ENCODE measurements at regions not wholly inside any gene's neighbourhood (a gene's known extent, or its start where the extent isn't known, plus 50 kb on each side); places are given as distances from the start of the nearest gene placed in this dataset.

DNA sequence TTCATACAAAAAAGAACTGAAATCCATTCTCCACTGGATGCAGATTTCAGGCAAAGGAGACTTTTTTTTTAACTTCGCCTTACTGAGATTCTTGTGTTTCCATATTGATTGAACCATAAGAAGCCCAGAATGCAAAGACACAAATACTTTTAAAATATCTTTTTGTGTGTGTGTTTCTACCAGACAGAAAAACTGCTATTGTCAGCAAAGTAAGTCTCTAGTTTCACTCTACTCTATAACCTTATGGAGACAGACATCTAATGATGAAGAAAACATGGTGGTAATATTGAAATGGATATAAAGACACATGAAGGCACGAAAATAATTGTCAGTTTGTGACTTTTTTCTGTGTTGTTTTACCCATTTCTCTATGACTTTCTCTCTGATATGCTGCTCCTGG, 260.3 kb upstream of the RORB start:
- Mint-ChIP-seq H3K27me3 (ENCODE audit: insufficient read depth, unreplicated experiment) (no peaks in the 10 kb centered on the region), H3K36me3 (ENCODE audit: insufficient read depth, unreplicated experiment) (no peaks in the 10 kb centered on the region), H3K27ac (ENCODE audit: unreplicated experiment) (no peak overlapping the region), H3K9me3 (ENCODE audit: unreplicated experiment) (no peaks in the 10 kb centered on the region), H3K4me3 (ENCODE audit: unreplicated experiment) (no peak overlapping the region), H3K4me1 (ENCODE audit: low read depth, unreplicated experiment) (no peaks in the 10 kb centered on the region)
- no peaks in the 10 kb centered on the region for H3K9me3 ChIP-seq
- DNase-seq: no peak
- intact Hi-C loops (cut with micrococcal nuclease; ENCODE audit: unreplicated experiment): no loop called here
- TF ChIP-seq, protein P1, sequence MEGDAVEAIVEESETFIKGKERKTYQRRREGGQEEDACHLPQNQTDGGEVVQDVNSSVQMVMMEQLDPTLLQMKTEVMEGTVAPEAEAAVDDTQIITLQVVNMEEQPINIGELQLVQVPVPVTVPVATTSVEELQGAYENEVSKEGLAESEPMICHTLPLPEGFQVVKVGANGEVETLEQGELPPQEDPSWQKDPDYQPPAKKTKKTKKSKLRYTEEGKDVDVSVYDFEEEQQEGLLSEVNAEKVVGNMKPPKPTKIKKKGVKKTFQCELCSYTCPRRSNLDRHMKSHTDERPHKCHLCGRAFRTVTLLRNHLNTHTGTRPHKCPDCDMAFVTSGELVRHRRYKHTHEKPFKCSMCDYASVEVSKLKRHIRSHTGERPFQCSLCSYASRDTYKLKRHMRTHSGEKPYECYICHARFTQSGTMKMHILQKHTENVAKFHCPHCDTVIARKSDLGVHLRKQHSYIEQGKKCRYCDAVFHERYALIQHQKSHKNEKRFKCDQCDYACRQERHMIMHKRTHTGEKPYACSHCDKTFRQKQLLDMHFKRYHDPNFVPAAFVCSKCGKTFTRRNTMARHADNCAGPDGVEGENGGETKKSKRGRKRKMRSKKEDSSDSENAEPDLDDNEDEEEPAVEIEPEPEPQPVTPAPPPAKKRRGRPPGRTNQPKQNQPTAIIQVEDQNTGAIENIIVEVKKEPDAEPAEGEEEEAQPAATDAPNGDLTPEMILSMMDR (IDR thresholded peaks at IDR 0.05; ENCODE audit: insufficient read depth in 1 of 2, low read depth in 1 of 2, low read length in 1 of 2, severe bottlenecking in 1 of 2, unreplicated experiment in 1 of 2): no peak
- CTCF ChIA-PET: no interaction called here
- H3K36me3 ChIP-seq (ENCODE audit: control insufficient read depth, insufficient read depth, low read length): no peaks in the 10 kb centered on the region
- no peaks in the 10 kb centered on the region for H3K4me1 ChIP-seq
- H3K4me3 ChIP-seq (ENCODE audit: low read depth, low read length): no peak overlapping the region
- BruUV-seq (replicated peaks): no TSS peak
- H3K27me3 ChIP-seq (replicated peaks; ENCODE audit: control insufficient read depth, insufficient read depth, low read length): no peaks in the 10 kb centered on the region
- POLR2A ChIA-PET: no interaction called here

DNA sequence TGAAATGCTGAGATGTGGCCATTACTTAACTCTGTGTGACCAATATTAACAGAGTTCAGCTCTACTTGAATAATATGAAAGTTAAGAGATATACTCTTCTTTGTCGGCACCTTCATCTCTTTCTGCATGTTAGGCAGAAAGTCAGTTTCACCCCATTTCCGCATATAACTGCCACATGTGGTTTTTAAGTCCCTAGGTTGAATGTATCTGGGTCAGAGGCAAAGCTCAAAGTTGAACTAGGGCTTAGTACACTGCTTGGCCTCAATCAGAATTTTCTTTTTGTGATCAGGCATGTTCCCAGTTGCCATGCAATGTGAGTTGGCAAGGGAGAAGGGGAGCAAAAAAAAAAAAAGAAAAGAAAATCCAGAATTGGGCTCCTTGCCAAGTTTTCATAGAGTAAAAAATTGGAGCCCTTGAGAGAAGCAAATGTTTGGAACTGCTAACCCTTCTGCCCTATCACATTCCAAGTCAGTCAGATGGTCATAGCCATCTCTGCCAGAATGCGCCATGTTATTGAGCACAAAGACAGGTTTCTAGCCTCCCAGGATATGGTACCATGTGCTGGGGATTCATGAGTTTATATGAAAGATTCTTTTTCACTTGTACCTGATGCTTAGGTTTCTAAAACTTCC, 251.2 kb upstream of the RORB start:
- no peaks in the 10 kb centered on the region for H3K27me3 Mint-ChIP-seq (ENCODE audit: insufficient read depth, unreplicated experiment)
- Histone ChIP-seq H3K36me3 (ENCODE audit: control insufficient read depth, insufficient read depth, low read length) (no peaks in the 10 kb centered on the region), H3K27me3 (replicated peaks; ENCODE audit: control insufficient read depth, insufficient read depth, low read length) (no peaks in the 10 kb centered on the region), H3K4me1 (no peaks in the 10 kb centered on the region), H3K4me3 (ENCODE audit: low read depth, low read length) (no peak overlapping the region), H3K9me3 (no peaks in the 10 kb centered on the region)
- ChIA-PET POLR2A (no interaction called here), CTCF (no interaction called here)
- BruUV-seq (replicated peaks): no TSS peak
- no peak for DNase-seq
- H3K9me3 Mint-ChIP-seq (ENCODE audit: unreplicated experiment): no peaks in the 10 kb centered on the region
- intact Hi-C loops (cut with micrococcal nuclease; ENCODE audit: unreplicated experiment): no loop called here
- H3K4me1 Mint-ChIP-seq (ENCODE audit: low read depth, unreplicated experiment): no peaks in the 10 kb centered on the region
- no peak overlapping the region for H3K4me3 Mint-ChIP-seq (ENCODE audit: unreplicated experiment)
- no peaks in the 10 kb centered on the region for H3K36me3 Mint-ChIP-seq (ENCODE audit: insufficient read depth, unreplicated experiment)
- H3K27ac Mint-ChIP-seq (ENCODE audit: unreplicated experiment): no peak overlapping the region
- TF ChIP-seq, protein P1 (IDR thresholded peaks at IDR 0.05; ENCODE audit: insufficient read depth in 1 of 2, low read depth in 1 of 2, low read length in 1 of 2, severe bottlenecking in 1 of 2, unreplicated experiment in 1 of 2): no peak

DNA sequence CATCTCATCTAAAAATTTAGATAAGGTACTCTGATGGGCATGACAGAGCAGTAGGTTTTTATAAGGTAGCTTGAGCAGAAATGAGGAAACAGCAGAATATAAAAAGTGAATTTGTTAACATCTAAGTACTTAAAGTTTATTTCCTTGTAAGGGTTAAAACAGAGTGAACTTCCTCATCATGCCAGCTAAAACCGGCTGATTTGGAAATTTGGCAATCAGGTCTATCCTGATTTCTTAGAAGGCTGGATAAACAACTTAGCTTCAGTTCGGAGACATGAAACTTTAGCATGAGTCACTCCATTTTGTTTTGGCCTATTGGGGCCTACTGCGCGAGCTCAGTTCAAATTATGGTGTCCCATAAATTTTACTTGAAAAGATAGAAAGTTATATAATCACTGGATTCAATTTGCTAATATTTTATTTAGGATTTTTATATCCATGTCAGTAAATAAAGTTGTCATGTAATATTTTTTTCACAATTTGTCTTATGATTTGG, 241.6 kb upstream of the RORB start:
- intact Hi-C loops (cut with micrococcal nuclease; ENCODE audit: unreplicated experiment): no loop called here

More for the DNA sequence above, 241.6 kb upstream of the RORB start:
- H3K27me3 ChIP-seq (replicated peaks; ENCODE audit: control insufficient read depth, insufficient read depth, low read length): no peaks in the 10 kb centered on the region
- BruUV-seq (replicated peaks): no TSS peak
- TF ChIP-seq, protein P1 (IDR thresholded peaks at IDR 0.05; ENCODE audit: insufficient read depth in 1 of 2, low read depth in 1 of 2, low read length in 1 of 2, severe bottlenecking in 1 of 2, unreplicated experiment in 1 of 2): no peak
- POLR2A ChIA-PET: no interaction called here
- no peak overlapping the region for H3K4me3 ChIP-seq (ENCODE audit: low read depth, low read length)
- no peak overlapping the region for H3K4me3 Mint-ChIP-seq (ENCODE audit: unreplicated experiment)
- no peaks in the 10 kb centered on the region for H3K36me3 ChIP-seq (ENCODE audit: control insufficient read depth, insufficient read depth, low read length)
- no peaks in the 10 kb centered on the region for H3K9me3 Mint-ChIP-seq (ENCODE audit: unreplicated experiment)
- H3K4me1 Mint-ChIP-seq (ENCODE audit: low read depth, unreplicated experiment): no peaks in the 10 kb centered on the region
- H3K27ac Mint-ChIP-seq (ENCODE audit: unreplicated experiment): no peak overlapping the region
- no peaks in the 10 kb centered on the region for H3K9me3 ChIP-seq
- CTCF ChIA-PET: no interaction called here
- DNase-seq: no peak
- no peaks in the 10 kb centered on the region for H3K4me1 ChIP-seq
- no peaks in the 10 kb centered on the region for H3K27me3 Mint-ChIP-seq (ENCODE audit: insufficient read depth, unreplicated experiment)
- H3K36me3 Mint-ChIP-seq (ENCODE audit: insufficient read depth, unreplicated experiment): no peaks in the 10 kb centered on the region

Data from Caco-2 (cell line).